IgD-negative memory B cell (primary cell): ENCODE measurements at regions not wholly inside any gene's neighbourhood (a gene's known extent, or its start where the extent isn't known, plus 50 kb on each side); places are given as distances from the start of the nearest gene placed in this dataset.
"Not testable (repeated sequence)": the region's sequence is repeated elsewhere in the genome, so short reads cannot be mapped to it uniquely, and the experiment has no call there.

ENCODE experiments used
- H3K27ac Mint-ChIP-seq, 3 donors: one replicate each; pipeline ENCODE4 v1.8.0; 2020 to 2022; ENCODE audit warnings: mild to moderate bottlenecking in 3 of 3, mixed read lengths in 3 of 3, moderate library complexity in 1 of 3
- H3K27me3 Mint-ChIP-seq: one replicate; pipeline ENCODE4 v1.8.0; 2021; ENCODE audit warnings: mixed read lengths
- H3K36me3 Mint-ChIP-seq: one replicate; pipeline ENCODE4 v1.8.0; 2020; ENCODE audit warnings: mild to moderate bottlenecking, mixed read lengths
- H3K4me1 Mint-ChIP-seq, 3 donors: one replicate each; pipeline ENCODE4 v1.8.0; 2020 to 2022; ENCODE audit warnings: mixed read lengths in 3 of 3, mild to moderate bottlenecking in 1 of 3
- H3K4me3 Mint-ChIP-seq, 4 donors: one replicate each; pipeline ENCODE4 v1.8.0; 2020 to 2022; ENCODE audit warnings: mild to moderate bottlenecking in 4 of 4, mixed read lengths in 4 of 4, moderate library complexity in 3 of 4
- H3K9me3 Mint-ChIP-seq, 3 donors: one replicate each; pipeline ENCODE4 v1.8.0; 2020 to 2021; ENCODE audit warnings: mixed read lengths in 3 of 3, mild to moderate bottlenecking in 1 of 3

- Mint-ChIP-seq H3K27me3 (no peaks in the 10 kb centered on the region), H3K27ac (no peak overlapping the region), H3K9me3 (peaks cover 3 to 21% (median 10%) of the 10 kb centered on the region in 3 donors), H3K4me3 (no peak overlapping the region), H3K4me1 (no peaks in the 10 kb centered on the region), H3K36me3 (peaks cover 2% of the 10 kb centered on the region)
Measured at GRCh38 chr4:188958346-188958745, 819.1 kb downstream of the TRIML1 start.

DNA sequence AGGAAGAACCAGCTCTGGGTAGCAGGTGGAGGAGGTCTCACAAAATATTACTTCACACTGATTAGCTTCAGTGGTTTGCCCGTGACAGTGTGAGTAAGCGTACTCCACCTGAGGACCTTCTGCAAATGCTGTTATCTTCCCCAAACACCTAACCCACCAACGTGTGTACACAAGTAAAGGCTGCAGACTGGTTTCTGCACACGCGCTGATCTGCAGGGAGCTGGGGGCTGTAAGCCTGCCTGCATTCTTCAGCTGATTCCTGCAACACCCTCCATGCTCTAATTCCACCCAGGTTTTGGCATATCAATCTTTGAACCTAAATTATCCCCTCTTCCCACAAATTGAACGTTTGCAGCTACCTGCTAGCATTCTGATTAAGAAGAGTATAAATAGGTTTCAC lies 820.2 kb downstream of the TRIML1 start:
- Mint-ChIP-seq H3K27me3 (no peaks in the 10 kb centered on the region), H3K27ac (no peak overlapping the region), H3K36me3 (peaks cover 2% of the 10 kb centered on the region), H3K4me1 (no peaks in the 10 kb centered on the region), H3K4me3 (no peak overlapping the region), H3K9me3 (peaks cover 3 to 23% (median 10%) of the 10 kb centered on the region in 3 donors)

DNA sequence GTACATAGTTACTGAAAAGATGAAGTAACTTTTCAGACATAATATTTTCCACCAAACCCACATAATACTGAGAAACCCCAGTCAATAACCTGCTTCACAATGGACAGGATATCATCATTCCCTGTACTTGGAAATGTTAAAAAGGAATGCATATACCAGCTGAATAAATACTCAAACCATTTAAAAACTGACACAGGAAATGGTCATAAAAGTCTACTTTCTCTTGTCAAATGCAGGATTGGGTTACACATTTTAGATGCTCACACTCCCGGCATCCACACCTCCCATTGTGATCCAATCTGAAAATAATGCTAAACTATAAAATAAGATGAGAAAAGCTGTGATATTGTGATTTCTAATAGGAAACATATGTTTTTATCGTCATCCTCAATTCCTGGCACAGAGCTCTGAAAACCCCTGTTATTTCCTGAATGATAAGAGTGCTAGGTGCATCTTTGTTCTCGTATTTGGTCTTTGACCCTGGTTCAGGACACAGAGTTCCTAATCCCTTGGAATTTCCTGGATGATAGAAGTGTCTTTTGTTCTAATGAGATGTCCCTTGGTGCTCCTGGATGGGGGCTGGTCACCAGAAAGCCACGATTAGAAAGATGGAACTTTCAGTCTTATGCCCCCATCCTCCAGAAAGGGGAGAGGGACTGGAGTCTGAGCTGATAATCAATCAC lies 821.3 kb downstream of the TRIML1 start:
- H3K27ac Mint-ChIP-seq = no peak overlapping the region
- H3K27me3 Mint-ChIP-seq = no peaks in the 10 kb centered on the region
- no peaks in the 10 kb centered on the region for H3K4me1 Mint-ChIP-seq
- no peak overlapping the region for H3K4me3 Mint-ChIP-seq
- peaks cover 5 to 22% (median 10%) of the 10 kb centered on the region in 3 donors for H3K9me3 Mint-ChIP-seq
- H3K36me3 Mint-ChIP-seq = peaks cover 2% of the 10 kb centered on the region

DNA sequence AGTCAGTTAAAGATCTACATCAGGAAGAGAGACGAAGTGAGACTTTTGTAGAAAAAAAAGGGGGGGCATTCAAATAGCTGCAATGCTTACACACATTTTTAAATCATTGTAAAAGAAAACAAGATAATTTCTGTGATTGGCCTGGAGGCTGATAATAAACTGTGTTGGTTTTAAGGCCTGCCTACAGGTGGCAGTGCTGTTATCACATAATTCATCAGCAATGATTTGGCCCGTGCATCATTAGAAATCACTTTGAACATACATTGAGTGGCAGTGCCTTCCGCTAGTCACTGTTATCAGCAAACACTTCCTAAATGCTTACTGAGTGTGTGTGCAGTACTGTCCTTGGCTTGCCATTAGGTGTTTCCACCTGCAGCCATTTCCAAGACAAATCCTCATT lies 831.9 kb downstream of the TRIML1 start:
- no peaks in the 10 kb centered on the region for H3K36me3 Mint-ChIP-seq
- no peaks in the 10 kb centered on the region for H3K4me1 Mint-ChIP-seq
- peaks cover 3 to 11% (median 5%) of the 10 kb centered on the region in 3 donors for H3K9me3 Mint-ChIP-seq
- no peak overlapping the region for H3K27ac Mint-ChIP-seq
- no peak overlapping the region for H3K4me3 Mint-ChIP-seq
- H3K27me3 Mint-ChIP-seq = no peaks in the 10 kb centered on the region

DNA sequence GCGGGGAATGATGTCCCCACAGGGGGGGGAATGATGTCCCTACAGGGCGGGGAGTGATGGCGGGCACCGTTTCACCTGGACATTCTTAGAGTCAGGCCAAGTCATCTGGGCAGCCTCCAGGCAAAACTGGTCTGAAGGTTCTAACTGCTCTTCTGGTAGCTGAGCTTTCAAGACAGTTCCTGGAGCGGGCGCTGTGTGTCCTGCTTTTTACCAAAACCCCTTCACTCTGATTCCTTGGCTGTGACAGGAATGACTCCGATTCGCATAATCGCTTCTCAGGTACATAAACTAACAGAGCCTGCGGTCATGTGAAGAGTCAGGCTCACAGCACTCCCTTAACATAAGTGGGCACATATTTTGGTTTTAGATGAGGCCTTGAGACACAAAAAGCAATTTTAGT lies 836.0 kb downstream of the TRIML1 start:
- Mint-ChIP-seq H3K36me3 (no peaks in the 10 kb centered on the region), H3K9me3 (peaks cover under 1 to 4% (median 2%) of the 10 kb centered on the region in 3 donors), H3K4me1 (no peaks in the 10 kb centered on the region), H3K4me3 (no peak overlapping the region), H3K27me3 (no peaks in the 10 kb centered on the region), H3K27ac (no peak overlapping the region)

- Mint-ChIP-seq H3K36me3 (no peaks in the 10 kb centered on the region), H3K27ac (no peak overlapping the region), H3K4me3 (no peak overlapping the region), H3K4me1 (no peaks in the 10 kb centered on the region), H3K9me3 (peaks cover 0 to 6% (median 2%) of the 10 kb centered on the region in 3 donors), H3K27me3 (no peaks in the 10 kb centered on the region)
Measured at GRCh38 chr4:188976644-188977115, 837.4 kb downstream of the TRIML1 start.

DNA sequence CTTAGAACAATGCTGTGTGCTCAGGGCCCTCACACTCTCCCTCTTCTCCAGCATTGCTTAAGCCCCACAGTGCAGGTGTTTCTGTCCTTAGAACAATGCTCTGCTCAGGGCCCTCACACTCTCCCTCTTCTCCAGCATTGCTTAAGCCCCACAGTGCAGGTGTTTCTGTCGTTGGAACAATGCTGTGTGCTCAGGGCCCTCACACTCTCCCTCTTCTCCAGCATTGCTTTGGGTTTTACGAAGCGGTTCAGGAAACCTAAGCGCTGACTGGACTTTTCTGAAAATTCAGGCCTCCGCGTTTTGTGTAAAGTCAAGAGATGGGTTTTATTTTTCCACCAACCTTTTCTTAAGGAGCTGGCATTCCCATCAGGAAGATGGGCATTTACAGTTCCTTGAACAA lies 838.0 kb downstream of the TRIML1 start:
- not testable (repeated sequence) for H3K9me3 Mint-ChIP-seq, H3K36me3 Mint-ChIP-seq, H3K4me3 Mint-ChIP-seq, H3K27ac Mint-ChIP-seq, H3K27me3 Mint-ChIP-seq, H3K4me1 Mint-ChIP-seq

DNA sequence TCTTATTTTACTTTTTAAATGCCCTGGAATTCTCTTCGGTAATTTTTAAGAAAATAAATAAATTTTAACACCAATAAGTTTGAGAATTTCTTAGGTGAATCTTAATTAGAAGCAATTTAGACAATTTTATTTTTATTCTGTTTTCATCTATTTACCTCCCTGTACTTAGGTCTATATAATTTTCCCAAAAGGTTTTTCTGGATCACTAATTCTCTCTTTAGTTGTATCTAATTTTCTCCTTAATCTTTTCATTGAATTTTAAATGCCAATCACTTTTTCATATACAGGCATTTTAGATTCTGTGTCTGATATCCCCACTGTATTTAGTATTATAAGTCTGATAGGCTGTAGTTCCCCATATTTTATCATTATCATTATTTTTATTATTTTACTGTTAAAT lies 845.3 kb downstream of the TRIML1 start:
- Mint-ChIP-seq H3K9me3 (peaks cover 0 to 7% (median 2%) of the 10 kb centered on the region in 3 donors), H3K27ac (no peak overlapping the region), H3K4me1 (no peaks in the 10 kb centered on the region), H3K4me3 (no peak overlapping the region), H3K36me3 (no peaks in the 10 kb centered on the region), H3K27me3 (no peaks in the 10 kb centered on the region)

- Mint-ChIP-seq H3K9me3 (peaks cover 0 to 3% (median 2%) of the 10 kb centered on the region in 3 donors), H3K27ac (no peak overlapping the region), H3K27me3 (no peaks in the 10 kb centered on the region), H3K36me3 (peaks cover 2% of the 10 kb centered on the region), H3K4me3 (no peak overlapping the region), H3K4me1 (no peaks in the 10 kb centered on the region)
Measured at GRCh38 chr4:188986271-188986689, 847.0 kb downstream of the TRIML1 start.

- Mint-ChIP-seq H3K4me3 (no peak overlapping the region), H3K4me1 (no peaks in the 10 kb centered on the region), H3K27me3 (no peaks in the 10 kb centered on the region), H3K9me3 (peaks cover 0 to 7% (median 2%) of the 10 kb centered on the region in 3 donors), H3K27ac (no peak overlapping the region), H3K36me3 (peaks cover 2% of the 10 kb centered on the region)
Measured at GRCh38 chr4:188987011-188987410, 847.8 kb downstream of the TRIML1 start.

- H3K9me3 Mint-ChIP-seq = peaks cover 0 to 9% (median 2%) of the 10 kb centered on the region in 3 donors
- H3K4me3 Mint-ChIP-seq = no peak overlapping the region
- H3K27me3 Mint-ChIP-seq = no peaks in the 10 kb centered on the region
- peaks cover 2% of the 10 kb centered on the region for H3K36me3 Mint-ChIP-seq
- no peaks in the 10 kb centered on the region for H3K4me1 Mint-ChIP-seq
- H3K27ac Mint-ChIP-seq = no peak overlapping the region
Measured at GRCh38 chr4:188988131-188988530, 848.9 kb downstream of the TRIML1 start.

- no peak overlapping the region for H3K4me3 Mint-ChIP-seq
- H3K27me3 Mint-ChIP-seq = no peaks in the 10 kb centered on the region
- no peaks in the 10 kb centered on the region for H3K4me1 Mint-ChIP-seq
- peaks cover 2% of the 10 kb centered on the region for H3K36me3 Mint-ChIP-seq
- peaks cover 0 to 14% (median 0%) of the 10 kb centered on the region in 3 donors for H3K9me3 Mint-ChIP-seq
- H3K27ac Mint-ChIP-seq = no peak overlapping the region
Measured at GRCh38 chr4:188989371-188989770, 850.1 kb downstream of the TRIML1 start.

GRCh38 chr4:188992706-188993105 lies 853.5 kb downstream of the TRIML1 start:
- no peaks in the 10 kb centered on the region for H3K27me3 Mint-ChIP-seq
- H3K4me1 Mint-ChIP-seq = no peaks in the 10 kb centered on the region
- H3K27ac Mint-ChIP-seq = no peak overlapping the region
- peaks cover 0 to 21% (median 0%) of the 10 kb centered on the region in 3 donors for H3K9me3 Mint-ChIP-seq
- no peak overlapping the region for H3K4me3 Mint-ChIP-seq
- peaks cover 2% of the 10 kb centered on the region for H3K36me3 Mint-ChIP-seq

GRCh38 chr4:188993871-188994270 lies 854.6 kb downstream of the TRIML1 start:
- Mint-ChIP-seq H3K4me3 (no peak overlapping the region), H3K9me3 (peaks cover 0 to 18% (median 0%) of the 10 kb centered on the region in 3 donors), H3K27me3 (no peaks in the 10 kb centered on the region), H3K36me3 (peaks cover 2% of the 10 kb centered on the region), H3K4me1 (no peaks in the 10 kb centered on the region), H3K27ac (no peak overlapping the region)

DNA sequence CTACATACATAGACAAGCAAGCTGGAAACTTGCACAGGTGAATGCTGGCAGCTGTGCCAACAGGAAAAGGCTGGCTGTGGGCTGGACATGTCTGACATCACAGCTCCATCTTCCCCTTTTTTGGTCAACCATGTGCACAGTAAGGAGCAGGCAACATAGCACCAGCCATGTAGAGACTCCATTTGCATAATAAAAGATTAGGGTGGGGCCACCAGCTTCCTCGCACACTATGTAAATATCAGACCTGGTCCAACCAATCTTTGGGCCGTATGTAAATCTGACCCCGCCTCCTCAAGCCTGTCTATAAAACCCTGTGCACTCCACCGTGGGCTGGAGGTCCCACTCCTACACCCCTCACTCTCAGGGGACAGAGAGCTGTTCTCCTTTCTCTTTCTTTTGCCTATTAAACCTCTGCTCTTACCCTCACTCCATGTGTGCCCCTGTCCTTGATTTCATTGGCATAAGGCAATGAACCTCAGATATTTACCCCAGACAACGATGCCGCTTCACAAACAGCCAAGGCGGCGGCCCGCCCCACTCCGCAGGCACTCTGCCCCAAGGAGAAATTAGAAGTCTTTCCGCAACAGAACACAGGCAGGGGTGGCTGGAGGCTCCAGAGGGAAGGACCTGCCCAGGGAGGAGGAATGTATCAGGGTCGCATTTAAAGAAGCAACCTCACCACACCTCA lies 862.2 kb downstream of the TRIML1 start:
- H3K27me3 Mint-ChIP-seq = no peaks in the 10 kb centered on the region
- H3K4me1 Mint-ChIP-seq = no peaks in the 10 kb centered on the region
- H3K36me3 Mint-ChIP-seq = no peaks in the 10 kb centered on the region
- H3K27ac Mint-ChIP-seq = no peak overlapping the region
- peaks cover 0 to 6% (median 2%) of the 10 kb centered on the region in 3 donors for H3K9me3 Mint-ChIP-seq
- no peak overlapping the region for H3K4me3 Mint-ChIP-seq

GRCh38 chr4:189001971-189002450 lies 862.8 kb downstream of the TRIML1 start:
- Mint-ChIP-seq H3K9me3 (peaks cover 0 to 4% (median 2%) of the 10 kb centered on the region in 3 donors), H3K36me3 (no peaks in the 10 kb centered on the region), H3K4me3 (no peak overlapping the region), H3K27ac (no peak overlapping the region), H3K4me1 (no peaks in the 10 kb centered on the region), H3K27me3 (no peaks in the 10 kb centered on the region)
